ENCODE measurements at regions not wholly inside any gene's neighbourhood (a gene's known extent, or its start where the extent isn't known, plus 50 kb on each side); places are given as distances from the start of the nearest gene placed in this dataset.
"Not testable (repeated sequence)": the region's sequence is repeated elsewhere in the genome, so short reads cannot be mapped to it uniquely, and the experiment has no call there.

GRCh38 chr2:186182366-186182765, 303.7 kb upstream of the ZC3H15 start:
- TF ChIP-seq CTCF, POLR2A (IDR thresholded peaks at IDR 0.05): not testable (repeated sequence)
